HCT116 (cell line): ENCODE measurements at regions not wholly inside any gene's neighbourhood (a gene's known extent, or its start where the extent isn't known, plus 50 kb on each side); places are given as distances from the start of the nearest gene placed in this dataset.

ENCODE experiments used
- ATAC-seq: fragments of 200-7000 bp; cut with Tn5 transposase; 2 replicates; pipeline ENCODE4 v1.9.1; 2020; ENCODE audit warnings: mild to moderate bottlenecking, moderate library complexity
- BruUV-seq: library from RNA; stranded (reverse); fragments of 400-500 nt; replicated peaks from 2 replicates; lab custom pipeline; 2021; lab: Mats Ljungman, UMichigan
- CTCF ChIA-PET: fragments of 300-600 bp; sonication (Branson Sonifier 250); formaldehyde crosslinking; loops from one replicate; lab custom pipeline; 2021; ENCODE audit warnings: antibody characterized with exemption; lab: Charles Lee
- POLR2A ChIA-PET: fragments of 300-600, 350-600 bp; sonication (Branson Sonifier 250); formaldehyde crosslinking; loops from one replicate; lab custom pipeline; 2021; ENCODE audit warnings: antibody characterized with exemption; lab: Charles Lee
- RAD21 ChIA-PET, 2 experiments: fragments of 300-600 bp; sonication (Branson Sonifier 250); formaldehyde crosslinking; loops; one replicate each; lab custom pipeline; 2023; ENCODE audit warnings: low total read pairs in 2 of 2; ENCODE audit not compliant: uncharacterized antibody in 2 of 2, unreplicated experiment in 2 of 2, low non-redundant PET in 1 of 2; lab: Charles Lee
- DNase-seq: peaks from one replicate; pipeline ENCODE4 v3.0.0-alpha.2; 2010; ENCODE audit warnings: low read depth, low spot score
- H2AFZ ChIP-seq: fragments of 200-600 bp; shearing (Covaris generic), sonication (generic); 2 replicates; pipeline ENCODE4 v1.6.1; 2017; ENCODE audit warnings: low read depth, mixed run types, mixed read lengths, antibody characterized with exemption, low read length; ENCODE audit not compliant: poor library complexity, severe bottlenecking
- H3K27ac ChIP-seq: 2 replicates; pipeline ENCODE4 v1.5.1; 2012; ENCODE audit warnings: low read depth, low read length
- H3K27me3 ChIP-seq: fragments of 200-600 bp; sonication (generic); 2 replicates; pipeline ENCODE4 v1.6.1; 2016; ENCODE audit warnings: mixed run types, low read length, mixed read lengths; ENCODE audit not compliant: insufficient read depth
- H3K36me3 ChIP-seq, 2 experiments: fragments of 200-500 bp in 1 of 2; fragments of 200-600 bp in 1 of 2; sonication (Bioruptor generic) in 1 of 2; sonication (generic) in 1 of 2; 2 replicates each; pipeline versions ENCODE4 v1.5.1 to v1.6.1; 2014 to 2016; ENCODE audit warnings: low read length in 2 of 2, inconsistent platforms in 1 of 2, mixed read lengths in 1 of 2, mixed run types in 1 of 2; ENCODE audit not compliant: insufficient read depth in 2 of 2, control insufficient read depth in 1 of 2
- H3K4me1 ChIP-seq, 2 experiments: fragments of 200-600 bp in 1 of 2; sonication (generic) in 1 of 2; 2 replicates each; pipeline versions ENCODE4 v1.5.1 to v1.6.1; 2012 to 2017; ENCODE audit warnings: low read length in 2 of 2, inconsistent platforms in 1 of 2, mild to moderate bottlenecking in 1 of 2, mixed read lengths in 1 of 2, mixed run types in 1 of 2, moderate library complexity in 1 of 2; ENCODE audit not compliant: insufficient read depth in 2 of 2, control insufficient read depth in 1 of 2
- H3K4me2 ChIP-seq: fragments of 200-600 bp; sonication (generic); 2 replicates; pipeline ENCODE4 v1.6.1; 2017; ENCODE audit warnings: mixed run types, low read length, mixed read lengths
- H3K4me3 ChIP-seq, 2 experiments: fragments of 200-600 bp in 1 of 2; sonication (generic) in 1 of 2; replicated peaks in 1 of 2; 2 replicates each; pipeline ENCODE4 v1.5.1; 2011 to 2016; ENCODE audit warnings: low read length in 2 of 2, control low read depth in 1 of 2, low read depth in 1 of 2, mild to moderate bottlenecking in 1 of 2, mixed read lengths in 1 of 2, mixed run types in 1 of 2
- H3K79me2 ChIP-seq: fragments of 200-600 bp; sonication (generic); 2 replicates; pipeline ENCODE4 v1.6.1; 2017; ENCODE audit warnings: mild to moderate bottlenecking, mixed run types, low read length, moderate library complexity, mixed read lengths; ENCODE audit not compliant: insufficient read depth
- H3K9ac ChIP-seq: fragments of 200-600 bp; sonication (generic); 2 replicates; pipeline ENCODE4 v1.6.1; 2016; ENCODE audit warnings: low read length, mixed read lengths
- H3K9me2 ChIP-seq: fragments of 200-600 bp; sonication (generic), shearing (Covaris generic); 2 replicates; pipeline ENCODE4 v1.6.1; 2017; ENCODE audit warnings: mixed run types, mild to moderate bottlenecking, moderate library complexity; ENCODE audit not compliant: insufficient read depth
- H3K9me3 ChIP-seq, 2 experiments: fragments of 200-500 bp in 1 of 2; fragments of 200-600 bp in 1 of 2; sonication (Bioruptor generic) in 1 of 2; sonication (generic) in 1 of 2; 2 replicates each; pipeline ENCODE4 v1.6.1; 2014 to 2017; ENCODE audit warnings: low read length in 2 of 2, mixed read lengths in 2 of 2, inconsistent platforms in 1 of 2, low read depth in 1 of 2, mild to moderate bottlenecking in 1 of 2, mixed run types in 1 of 2, moderate library complexity in 1 of 2; ENCODE audit not compliant: control insufficient read depth in 1 of 2, insufficient read depth in 1 of 2
- H4K20me1 ChIP-seq: fragments of 200-600 bp; sonication (generic), shearing (Covaris generic); 2 replicates; pipeline ENCODE4 v1.6.1; 2017; ENCODE audit warnings: mixed run types, mild to moderate bottlenecking, moderate library complexity; ENCODE audit not compliant: insufficient read depth
- CBX3 ChIP-seq: IDR thresholded peaks from 2 replicates; pipeline ENCODE4 v1.6.1; 2012; ENCODE audit warnings: low read depth
- CEBPB ChIP-seq: IDR thresholded peaks from 2 replicates; pipeline ENCODE4 v1.6.1; 2012; ENCODE audit warnings: low read depth
- EGR1 ChIP-seq: IDR thresholded peaks from 2 replicates; pipeline ENCODE4 v1.6.1; 2012; ENCODE audit warnings: low read depth
- ELF1 ChIP-seq: IDR thresholded peaks from 2 replicates; pipeline ENCODE4 v1.6.1; 2012; ENCODE audit warnings: low read depth, borderline replicate concordance
- EZH2 ChIP-seq: fragments of 200-600 bp; sonication (generic); IDR thresholded peaks from 2 replicates; pipeline ENCODE4 v1.6.1; 2017; ENCODE audit warnings: antibody characterized with exemption, mixed run types
- EZH2phosphoT487 ChIP-seq: fragments of 200-600 bp; IDR thresholded peaks from 2 replicates; pipeline ENCODE4 v1.6.1; 2018; ENCODE audit warnings: antibody characterized with exemption, borderline replicate concordance
- FOSL1 ChIP-seq: IDR thresholded peaks from 2 replicates; pipeline ENCODE4 v1.6.1; 2012; ENCODE audit warnings: low read depth
- JUND ChIP-seq: IDR thresholded peaks from 2 replicates; pipeline ENCODE4 v1.6.1; 2012
- MAX ChIP-seq: IDR thresholded peaks from 2 replicates; pipeline ENCODE4 v1.6.1; 2012
- POLR2A ChIP-seq: IDR thresholded peaks from 2 replicates; pipeline ENCODE4 v1.7.0; 2011; ENCODE audit warnings: borderline replicate concordance; ENCODE audit not compliant: insufficient read depth, insufficient read length; ENCODE audit errors: extremely low read depth
- REST ChIP-seq: IDR thresholded peaks from 2 replicates; pipeline ENCODE4 v1.6.1; 2012; ENCODE audit warnings: low read depth
- SIN3A ChIP-seq: IDR thresholded peaks from 2 replicates; pipeline ENCODE4 v1.6.1; 2012; ENCODE audit warnings: low read depth
- SP1 ChIP-seq: IDR thresholded peaks from 2 replicates; pipeline ENCODE4 v1.6.1; 2012; ENCODE audit warnings: low read depth
- TCF7L2 ChIP-seq: IDR thresholded peaks from 2 replicates; pipeline ENCODE4 v1.7.0; 2011; ENCODE audit warnings: borderline replicate concordance, inconsistent platforms; ENCODE audit not compliant: insufficient read depth, insufficient read length; ENCODE audit errors: extremely low read depth
- ZNF274 ChIP-seq: fragments of 200-500 bp; sonication (Bioruptor generic); IDR thresholded peaks from 2 replicates; pipeline ENCODE4 v1.6.1; 2014; ENCODE audit warnings: mild to moderate bottlenecking, low read depth, low read length, inconsistent platforms
- intact Hi-C: fragments of 100-400 bp; cut with micrococcal nuclease; formaldehyde crosslinking; loops from 2 replicates; pipeline ENCODE4 v1.10.0; 2022
- TF ChIP-seq, protein P1 (sequence below): IDR thresholded peaks from 2 replicates; pipeline ENCODE4 v1.6.1; 2011; ENCODE audit warnings: mild to moderate bottlenecking, low read length, moderate library complexity; ENCODE audit not compliant: insufficient replicate concordance; ENCODE audit errors: extremely low read depth

DNA sequence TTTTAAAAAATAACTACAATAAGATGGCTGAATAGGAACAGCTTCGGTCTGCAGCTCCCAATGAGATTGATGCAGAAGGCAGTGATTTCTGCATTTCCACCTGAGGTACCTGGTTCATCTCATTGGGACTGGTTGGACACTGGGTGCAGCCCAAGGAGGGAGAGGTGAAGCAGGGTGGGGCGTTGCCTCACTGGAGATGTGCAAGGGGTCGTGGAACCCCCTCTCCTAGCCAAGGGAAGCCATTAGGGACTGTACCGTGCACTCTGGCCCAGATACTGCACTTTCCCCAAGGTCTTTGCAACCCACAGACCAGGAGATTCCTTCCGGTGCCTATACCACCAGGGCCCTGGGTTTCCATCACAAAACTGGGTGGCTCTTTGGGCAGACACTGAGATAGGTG lies 640.1 kb downstream of the IQCM start:
- DNase-seq (no peak), ATAC-seq (no peak)
- Histone ChIP-seq H3K4me1 (no peaks in the 10 kb centered on the region), H3K79me2 (no peaks in the 10 kb centered on the region), H3K4me3 (no peak overlapping the region), H3K9ac (no peak overlapping the region), H4K20me1 (no peaks in the 10 kb centered on the region), H3K9me2 (no peaks in the 10 kb centered on the region), H2AFZ (no peak overlapping the region), H3K27ac (no peak overlapping the region), H3K27me3 (no peaks in the 10 kb centered on the region), H3K4me2 (no peak overlapping the region), H3K36me3 (no peaks in the 10 kb centered on the region), H3K9me3 (no peaks in the 10 kb centered on the region)
- ChIA-PET POLR2A (no interaction called here), RAD21 (no interaction called here), CTCF (no interaction called here)
- BruUV-seq: no TSS peak
- TF ChIP-seq MAX: no peak
- no peak for TF ChIP-seq ELF1
- no peak for TF ChIP-seq CBX3
- no peak for TF ChIP-seq TCF7L2
- TF ChIP-seq REST: no peak
- no peak for TF ChIP-seq CEBPB
- TF ChIP-seq, protein P1, sequence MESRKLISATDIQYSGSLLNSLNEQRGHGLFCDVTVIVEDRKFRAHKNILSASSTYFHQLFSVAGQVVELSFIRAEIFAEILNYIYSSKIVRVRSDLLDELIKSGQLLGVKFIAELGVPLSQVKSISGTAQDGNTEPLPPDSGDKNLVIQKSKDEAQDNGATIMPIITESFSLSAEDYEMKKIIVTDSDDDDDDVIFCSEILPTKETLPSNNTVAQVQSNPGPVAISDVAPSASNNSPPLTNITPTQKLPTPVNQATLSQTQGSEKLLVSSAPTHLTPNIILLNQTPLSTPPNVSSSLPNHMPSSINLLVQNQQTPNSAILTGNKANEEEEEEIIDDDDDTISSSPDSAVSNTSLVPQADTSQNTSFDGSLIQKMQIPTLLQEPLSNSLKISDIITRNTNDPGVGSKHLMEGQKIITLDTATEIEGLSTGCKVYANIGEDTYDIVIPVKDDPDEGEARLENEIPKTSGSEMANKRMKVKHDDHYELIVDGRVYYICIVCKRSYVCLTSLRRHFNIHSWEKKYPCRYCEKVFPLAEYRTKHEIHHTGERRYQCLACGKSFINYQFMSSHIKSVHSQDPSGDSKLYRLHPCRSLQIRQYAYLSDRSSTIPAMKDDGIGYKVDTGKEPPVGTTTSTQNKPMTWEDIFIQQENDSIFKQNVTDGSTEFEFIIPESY: no peak
- TF ChIP-seq EZH2phosphoT487: no peak
- no peak for TF ChIP-seq EGR1
- TF ChIP-seq FOSL1: no peak
- no peak for TF ChIP-seq JUND
- no peak for TF ChIP-seq POLR2A
- TF ChIP-seq ZNF274: no peak
- no peak for TF ChIP-seq SIN3A
- no peak for TF ChIP-seq SP1
- TF ChIP-seq EZH2: no peak
- intact Hi-C loops: no loop called here
